COLO829 (cell line): ENCODE measurements at regions not wholly inside any gene's neighbourhood (a gene's known extent, or its start where the extent isn't known, plus 50 kb on each side); places are given as distances from the start of the nearest gene placed in this dataset.

Experiments used
- DNase-seq: peaks from one replicate; pipeline ENCODE4 v3.0.0; 2012; ENCODE audit warnings: low spot score

DNA sequence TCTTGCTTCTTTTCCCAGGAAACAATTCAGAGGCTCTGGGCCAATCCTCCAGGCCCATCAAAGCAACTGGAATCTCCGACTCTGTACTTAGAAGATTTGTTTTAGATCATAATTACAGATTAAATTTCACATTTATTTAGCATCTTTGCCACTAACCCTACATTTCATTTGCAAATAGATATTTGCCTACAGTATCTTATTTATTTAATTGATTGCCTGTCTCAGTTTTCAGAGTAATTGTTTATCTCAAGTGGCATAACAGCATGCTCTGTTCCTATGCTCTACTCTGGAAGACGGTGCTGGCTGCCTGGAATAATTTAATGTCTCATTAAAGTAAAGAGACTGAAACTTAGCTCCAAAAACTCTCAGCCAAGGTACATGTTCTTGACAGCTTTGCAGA, 213.4 kb downstream of the HNMT start:
- no peak for DNase-seq

DNA sequence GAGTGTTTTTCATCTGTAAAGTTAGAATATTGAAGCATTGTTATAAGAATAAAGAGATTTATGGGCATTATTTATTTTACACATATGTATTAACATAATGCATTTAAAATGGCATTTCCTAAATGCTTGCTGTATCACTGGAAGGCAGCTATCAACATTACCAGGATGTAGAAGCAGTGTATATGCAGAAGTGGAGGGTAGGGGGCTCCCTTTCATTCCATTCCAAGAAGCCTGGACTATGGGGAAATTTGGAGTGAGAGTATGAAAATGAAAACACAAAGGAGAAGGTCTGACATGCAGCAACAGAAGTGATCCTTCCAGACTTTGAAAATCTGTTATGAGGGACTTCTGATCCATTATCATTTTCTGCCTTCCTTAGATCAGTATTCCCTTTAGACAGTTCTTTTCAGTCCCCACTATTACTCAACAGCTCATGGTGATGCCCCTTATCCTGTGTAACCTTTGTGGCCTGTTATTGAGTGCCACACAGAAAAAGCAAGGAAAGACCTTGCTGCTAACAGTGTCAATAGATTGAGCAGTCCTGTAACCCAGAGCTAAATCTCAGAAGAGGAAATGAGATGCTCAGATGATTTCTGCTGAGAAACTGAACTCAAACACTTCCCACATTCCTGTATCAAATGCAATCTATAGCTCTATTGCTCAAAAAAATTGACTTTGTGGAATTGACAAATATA, 216.6 kb downstream of the HNMT start:
- DNase-seq, result no peak

DNA sequence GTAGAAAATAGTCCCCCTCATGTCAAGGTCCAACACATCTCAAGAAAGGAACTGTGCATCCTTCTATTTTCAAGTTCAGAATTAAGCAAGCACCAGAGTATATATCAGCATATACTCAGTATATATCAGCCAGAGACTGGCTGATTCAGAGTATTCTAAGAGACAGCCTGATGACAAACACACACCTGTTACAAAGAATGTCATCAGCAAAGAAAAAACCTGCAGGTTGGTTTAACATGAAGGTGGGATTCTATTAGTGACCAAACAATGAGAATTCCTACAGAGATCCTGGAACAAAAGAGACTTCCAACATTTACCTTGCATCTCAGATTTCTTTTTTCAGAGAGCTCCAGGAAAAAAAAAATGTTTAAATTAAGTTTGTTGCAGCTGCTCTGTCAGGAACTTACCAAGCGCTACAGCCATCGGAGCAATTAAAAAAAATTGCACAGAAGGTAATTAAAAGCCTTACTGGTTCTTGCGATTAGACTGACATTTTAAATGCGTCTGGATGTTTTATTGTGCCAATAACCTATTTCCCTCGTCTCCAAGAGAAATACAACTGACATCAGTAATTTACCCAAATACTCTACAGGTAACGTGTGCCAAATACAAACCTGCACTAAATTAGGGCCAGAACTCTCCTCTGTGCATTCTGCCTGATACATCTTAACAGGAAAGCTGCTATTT, 218.1 kb downstream of the HNMT start:
- DNase-seq, result no peak

DNA sequence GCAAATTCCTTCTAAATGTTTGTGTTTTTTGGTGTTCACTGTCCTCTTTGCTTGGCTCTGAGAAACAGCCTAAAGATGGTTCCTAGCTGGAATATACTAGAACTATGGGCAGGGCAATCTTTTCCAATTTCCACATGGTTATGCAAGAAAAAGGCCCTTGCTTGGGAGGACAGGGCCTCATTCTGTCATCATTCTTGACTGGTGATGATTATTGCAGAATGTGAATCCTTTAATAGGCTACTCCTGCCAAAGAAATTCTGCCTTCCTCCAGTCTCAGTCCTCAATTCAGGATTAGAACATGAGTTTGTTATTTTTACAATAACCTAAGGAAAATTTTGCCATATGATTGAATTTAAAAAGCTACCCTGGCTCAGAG, 218.7 kb downstream of the HNMT start:
- no peak for DNase-seq

DNA sequence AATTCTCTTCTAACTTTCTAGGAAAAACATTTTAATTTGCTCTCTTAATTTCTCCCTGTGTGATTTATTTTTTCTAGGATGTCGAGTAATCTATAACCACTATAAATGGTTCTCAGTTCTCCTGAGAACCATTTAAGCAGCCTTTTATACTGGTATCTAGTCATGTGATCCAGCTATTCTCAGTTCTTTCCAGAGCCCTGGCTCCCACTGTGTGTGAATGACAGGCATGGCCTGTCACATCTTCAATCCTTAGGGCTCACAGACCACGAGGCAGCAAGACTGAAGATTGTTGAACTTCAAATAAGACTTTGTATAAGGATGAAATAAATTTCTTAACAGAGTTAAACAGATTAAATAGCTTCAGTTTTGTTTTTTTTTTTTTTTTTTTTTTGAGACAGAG, 219.4 kb downstream of the HNMT start:
- DNase-seq, result peak; percentile 50

DNA sequence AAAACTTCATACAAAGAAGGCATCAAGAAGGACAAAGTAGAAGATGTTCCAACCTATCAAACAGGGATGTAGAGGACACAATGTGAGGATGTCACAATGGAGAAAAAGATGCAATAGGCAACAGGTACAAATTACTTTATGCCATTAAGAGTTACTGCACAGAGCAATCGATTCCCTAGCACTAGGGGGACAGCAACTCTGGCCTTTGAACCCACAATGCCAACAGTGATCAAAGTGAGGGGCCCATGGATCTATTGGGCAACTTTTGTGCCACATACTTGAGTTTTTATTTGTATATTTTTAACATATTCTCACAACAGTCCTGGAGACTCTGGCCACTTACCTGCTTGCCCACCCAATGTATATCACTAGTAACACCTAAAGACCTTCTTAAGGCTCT, 220.2 kb downstream of the HNMT start:
- no peak for DNase-seq

DNA sequence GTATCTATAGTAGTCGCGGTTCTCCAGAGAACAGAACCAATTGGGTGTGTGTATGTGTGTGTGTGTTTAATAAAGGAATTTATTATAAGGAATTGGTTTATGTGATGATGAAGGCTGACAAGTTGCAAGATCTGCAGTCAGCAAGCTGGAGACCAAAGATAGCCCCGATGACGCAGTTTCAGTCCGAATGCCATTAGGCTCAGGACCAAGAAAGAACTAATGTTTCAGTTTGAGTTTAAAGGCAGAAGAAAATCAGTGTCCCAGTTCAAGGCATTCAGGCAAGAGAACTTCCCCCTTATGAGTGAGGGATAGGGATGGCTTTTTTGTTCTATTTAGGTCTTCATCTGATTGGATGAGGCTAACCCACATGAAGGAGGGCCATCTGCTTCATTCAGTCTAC, 221.6 kb downstream of the HNMT start:
- no peak for DNase-seq

DNA sequence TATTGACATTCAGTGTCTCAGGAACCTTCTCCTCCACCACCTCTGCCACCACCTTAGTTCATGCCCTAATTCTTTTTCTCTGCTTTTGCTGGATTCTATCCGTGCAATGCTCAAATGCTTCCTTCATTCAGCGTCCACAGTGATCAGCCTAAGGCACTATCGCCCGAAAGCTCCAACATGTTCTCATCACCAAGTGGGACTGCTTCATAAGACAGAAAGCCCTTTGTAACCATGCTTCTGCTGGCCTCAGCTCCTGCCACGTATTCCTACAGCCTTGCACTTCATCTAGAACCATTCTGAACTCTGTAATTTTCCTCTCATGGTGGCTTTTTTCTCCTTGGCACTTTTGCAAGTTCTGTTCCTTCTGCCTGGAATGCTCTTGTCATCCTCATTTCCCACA, 222.9 kb downstream of the HNMT start:
- DNase-seq, result peak; percentile 70

DNA sequence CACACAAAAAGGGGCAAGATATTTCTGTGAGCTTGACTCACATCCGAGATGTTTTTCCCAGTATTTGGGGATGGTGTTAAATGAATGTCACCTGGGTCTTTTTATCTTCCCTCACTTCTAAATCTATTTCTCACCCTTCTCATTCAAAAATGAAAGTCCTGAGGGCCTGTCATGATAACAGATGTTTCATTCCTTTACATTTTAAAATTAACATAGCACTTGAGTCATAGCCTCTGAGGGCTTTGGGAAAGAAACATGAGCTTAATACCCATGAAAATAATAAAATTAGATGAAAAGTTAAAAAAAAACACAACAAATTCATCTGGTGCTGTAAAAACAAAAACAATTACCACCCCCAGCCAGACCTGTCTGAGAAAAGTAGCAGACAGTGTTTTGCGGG, 226.7 kb downstream of the HNMT start:
- DNase-seq, result no peak

DNA sequence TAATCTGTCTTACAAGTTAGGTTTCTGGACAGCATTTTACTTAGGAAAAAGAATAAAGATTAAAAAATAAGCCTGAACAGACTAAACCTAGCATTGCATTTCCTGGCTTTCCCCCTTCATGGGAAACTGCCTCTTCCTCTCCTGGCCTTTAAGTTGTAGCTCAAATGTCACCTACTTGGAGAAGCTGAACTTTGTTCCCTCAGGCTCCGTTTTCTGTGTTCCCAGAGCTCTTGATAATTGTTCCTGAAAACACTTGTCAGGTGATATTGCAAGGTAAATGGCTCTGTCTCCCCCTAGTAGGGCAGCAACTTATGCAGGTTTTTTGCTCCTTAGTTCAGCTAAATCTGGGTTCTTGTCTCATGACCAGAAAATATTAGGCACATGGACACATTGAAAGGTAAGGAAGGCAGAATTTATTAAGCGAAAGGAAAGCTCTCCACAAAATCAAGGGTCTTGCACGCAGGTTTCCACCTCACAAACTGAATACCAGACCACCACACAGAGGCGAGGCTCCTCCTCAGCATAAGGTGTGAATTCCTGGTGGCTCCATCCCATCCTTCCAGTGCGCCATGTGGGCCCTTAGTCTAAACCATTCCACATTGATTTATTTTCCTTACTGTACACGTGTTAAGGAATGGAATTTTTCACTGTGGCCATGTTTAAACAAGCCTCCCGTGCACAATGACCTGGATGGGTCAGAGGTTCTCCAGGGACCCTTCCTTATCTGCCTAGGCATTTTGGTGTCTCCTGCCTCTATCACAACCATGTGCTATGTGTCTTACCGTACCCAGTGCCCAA, 229.3 kb downstream of the HNMT start:
- no peak for DNase-seq

DNA sequence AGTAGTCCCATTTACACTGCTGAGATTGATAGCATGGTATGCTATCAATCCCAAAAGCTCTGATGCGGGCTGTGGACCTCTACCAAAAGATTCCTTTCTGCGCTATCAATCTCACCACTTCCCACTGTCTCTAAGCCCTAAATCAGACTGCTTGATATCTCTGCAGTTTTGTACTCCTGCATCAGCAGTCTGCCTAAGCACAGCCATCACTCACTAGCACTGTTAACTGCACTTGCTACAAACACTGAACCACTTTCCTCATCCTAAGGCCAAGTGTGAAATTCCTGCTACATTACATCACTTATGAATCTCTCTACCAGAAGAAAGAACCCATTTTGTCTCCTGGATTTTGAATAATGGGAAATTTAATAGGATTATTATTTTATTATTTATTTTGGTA, 237.0 kb downstream of the HNMT start:
- DNase-seq, result no peak

DNA sequence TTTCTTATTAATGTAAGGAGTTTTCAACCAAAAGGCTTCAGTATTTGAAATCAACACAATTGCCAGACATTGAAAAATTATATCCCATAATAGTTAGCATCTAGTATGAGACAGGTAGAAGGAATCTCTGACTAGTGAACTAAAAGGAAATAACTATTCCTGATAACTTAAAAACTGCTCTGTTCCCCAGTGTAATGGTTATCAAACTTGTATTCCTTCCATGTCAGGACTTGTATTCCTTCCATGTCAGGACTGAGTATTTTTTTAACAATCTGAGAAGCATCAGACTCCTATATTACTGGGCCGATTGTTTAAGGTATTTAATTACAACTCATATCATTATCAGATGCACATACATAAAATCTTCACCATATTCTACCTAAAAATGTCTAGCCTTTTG, 238.5 kb downstream of the HNMT start:
- no peak for DNase-seq

DNA sequence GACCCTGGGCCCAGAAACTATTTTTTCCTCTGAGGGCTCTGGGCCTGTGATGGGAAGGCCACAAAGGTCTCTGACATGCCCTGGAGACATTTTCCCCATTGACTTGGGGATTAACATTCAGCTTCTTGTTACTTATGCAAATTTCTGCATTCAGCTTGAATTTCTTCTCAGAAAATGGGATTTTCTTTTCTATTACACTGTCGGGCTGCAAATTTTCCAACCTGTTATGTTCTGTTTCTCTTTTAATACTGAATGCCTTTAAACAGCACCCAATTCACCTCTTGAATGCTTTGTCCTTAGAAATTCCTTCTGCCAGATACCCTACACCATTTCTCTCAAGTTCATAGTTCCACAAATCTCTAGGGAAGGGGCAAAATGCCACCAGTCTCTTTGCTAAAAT, 241.0 kb downstream of the HNMT start:
- DNase-seq, result no peak

DNA sequence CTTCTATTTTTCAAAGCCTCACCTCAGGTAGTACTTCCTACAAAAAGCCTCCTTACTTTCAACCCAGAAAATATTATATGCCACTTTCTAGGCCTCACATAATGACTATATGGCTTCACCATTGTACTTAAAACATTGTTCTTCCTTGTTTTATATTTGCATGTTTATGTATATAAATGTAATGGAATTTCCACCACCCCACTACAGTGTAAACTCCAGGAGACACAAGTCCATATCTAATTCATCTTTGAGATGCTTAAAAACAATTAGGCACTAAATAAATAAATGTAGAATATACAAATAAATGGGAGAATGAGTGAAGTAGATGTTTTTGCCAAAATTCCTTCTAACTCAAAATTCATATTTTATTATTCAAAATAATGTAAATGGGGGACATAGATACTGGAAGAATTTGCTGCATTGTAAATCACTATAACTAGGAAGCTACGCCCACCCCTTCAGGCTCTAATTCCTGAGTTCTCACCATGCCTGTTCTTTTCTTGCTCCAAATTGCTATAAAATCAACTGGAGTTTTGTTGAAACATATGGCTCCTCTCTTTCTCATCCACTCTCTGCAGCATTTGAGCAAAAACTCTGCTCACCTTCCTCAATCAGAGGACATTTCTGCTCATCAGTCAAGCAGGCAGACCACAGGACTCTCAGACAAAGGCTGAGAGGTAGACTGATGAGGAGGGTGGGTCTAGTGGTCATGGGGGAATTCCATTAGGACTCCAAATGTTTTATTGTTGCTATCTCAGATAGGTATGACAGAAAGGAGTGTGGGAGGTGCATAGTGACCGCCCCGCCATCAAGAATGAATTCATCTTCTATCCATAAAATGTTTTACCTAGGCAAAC, 243.0 kb downstream of the HNMT start:
- DNase-seq, result no peak

DNA sequence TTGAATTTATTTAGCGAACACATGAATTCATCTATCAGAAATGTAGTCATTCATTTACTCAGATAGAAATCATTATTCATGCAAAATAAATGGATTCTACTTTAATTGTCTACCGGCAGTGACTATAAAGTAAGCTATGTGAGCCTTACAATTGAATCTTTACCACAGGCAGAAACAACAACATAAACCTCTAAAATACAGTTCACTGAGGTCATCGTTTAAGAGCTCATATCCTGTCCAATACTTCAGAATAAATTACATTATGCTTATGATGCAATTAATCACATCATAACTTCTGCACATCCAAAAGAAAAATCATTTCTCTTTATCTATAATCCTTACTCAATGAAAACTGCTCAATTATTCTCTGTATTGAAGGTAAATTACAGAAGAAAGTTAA, 244.7 kb downstream of the HNMT start:
- peak; percentile 22 for DNase-seq

DNA sequence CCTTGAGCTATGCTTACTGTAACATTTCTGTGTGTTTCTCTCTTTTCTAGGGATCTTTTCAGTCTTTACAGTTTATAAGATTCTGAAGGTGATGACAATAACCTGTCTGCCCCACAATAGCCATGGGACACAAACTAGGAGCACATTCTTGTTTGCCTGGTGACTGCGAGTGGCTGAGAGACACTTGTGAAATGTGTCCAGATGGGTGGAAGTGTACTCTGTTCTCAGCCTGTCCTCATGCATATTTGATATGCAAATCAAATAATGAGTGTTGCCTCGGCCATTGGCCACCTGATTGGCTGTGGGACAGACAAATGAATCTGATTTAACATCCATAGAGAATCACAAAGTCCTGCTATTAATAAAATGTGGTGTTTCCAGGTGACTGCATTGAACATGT, 246.2 kb downstream of the HNMT start:
- DNase-seq, result no peak

DNA sequence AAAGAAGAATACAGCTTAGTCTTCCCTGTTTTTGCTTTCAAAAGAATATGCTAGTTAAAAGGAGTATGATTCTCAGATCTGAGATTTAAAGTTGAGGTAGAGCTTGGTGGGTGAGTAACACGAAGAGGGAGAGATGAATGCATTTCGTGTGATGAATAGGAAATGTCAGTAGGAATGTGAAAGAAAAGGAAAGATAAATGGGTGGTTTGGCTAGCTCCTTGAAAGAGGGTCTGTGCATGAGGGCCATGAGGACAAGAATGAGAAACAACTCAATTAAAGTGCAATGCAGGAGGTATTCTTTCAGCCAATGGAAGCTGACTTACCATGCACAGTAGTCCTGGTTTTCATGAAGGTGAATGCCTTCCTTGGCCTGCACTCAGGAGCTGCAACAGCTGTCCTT, 248.2 kb downstream of the HNMT start:
- DNase-seq, result no peak

DNA sequence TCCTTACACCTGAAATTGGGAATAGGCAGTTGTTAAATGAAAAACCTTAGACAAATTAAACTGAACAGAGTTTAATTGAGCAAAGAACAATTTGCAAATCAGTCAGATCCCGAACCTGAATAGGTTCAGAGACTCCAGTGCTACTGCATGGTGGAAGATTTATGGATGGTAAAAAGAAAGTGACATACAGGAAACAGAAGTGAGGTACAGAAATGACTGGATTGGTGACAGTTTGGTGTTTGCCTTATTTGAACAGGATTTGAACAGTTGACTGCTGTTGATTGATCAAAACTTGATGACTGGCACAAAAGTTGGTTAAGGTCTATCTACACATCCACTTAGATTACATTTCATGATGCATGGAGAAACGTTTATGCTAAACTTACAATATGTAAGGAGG, 248.8 kb downstream of the HNMT start:
- no peak for DNase-seq

DNA sequence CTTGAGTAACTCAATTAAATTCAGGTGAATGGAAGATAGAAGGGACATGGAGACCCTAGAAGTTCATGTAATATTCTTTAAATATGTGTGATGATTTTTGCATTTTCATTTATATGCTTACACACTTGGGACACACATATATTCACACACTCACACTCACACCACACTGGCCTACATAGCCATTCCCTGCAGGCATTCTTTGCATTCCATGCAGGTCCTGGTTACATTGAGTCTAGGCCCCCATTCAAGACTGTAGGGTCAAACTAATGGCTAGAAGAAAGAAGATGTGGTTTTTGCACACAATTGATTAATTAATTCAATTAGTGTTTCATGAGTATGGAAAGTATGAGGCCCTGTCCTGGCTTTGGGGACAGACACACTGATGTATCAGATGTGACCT, 249.4 kb downstream of the HNMT start:
- no peak for DNase-seq

DNA sequence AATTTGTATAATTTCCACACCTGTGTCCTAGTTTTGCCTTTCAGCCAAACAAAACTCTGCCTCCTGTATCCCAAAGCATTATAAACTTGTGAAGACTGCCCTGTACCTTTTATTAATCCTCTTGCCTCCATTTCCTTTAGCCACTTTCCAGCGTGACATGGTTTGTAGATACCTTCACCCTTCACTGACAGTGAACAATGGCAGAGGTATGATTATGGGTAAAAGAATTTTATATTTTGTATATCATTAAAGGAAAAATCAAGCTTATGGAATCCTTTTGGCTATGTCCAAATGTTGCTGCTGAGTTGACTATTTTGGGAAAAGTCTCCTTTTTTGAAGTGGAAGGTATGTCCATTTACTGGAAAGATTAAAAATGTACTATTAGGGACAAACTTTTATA, 251.7 kb downstream of the HNMT start:
- DNase-seq, result no peak

DNA sequence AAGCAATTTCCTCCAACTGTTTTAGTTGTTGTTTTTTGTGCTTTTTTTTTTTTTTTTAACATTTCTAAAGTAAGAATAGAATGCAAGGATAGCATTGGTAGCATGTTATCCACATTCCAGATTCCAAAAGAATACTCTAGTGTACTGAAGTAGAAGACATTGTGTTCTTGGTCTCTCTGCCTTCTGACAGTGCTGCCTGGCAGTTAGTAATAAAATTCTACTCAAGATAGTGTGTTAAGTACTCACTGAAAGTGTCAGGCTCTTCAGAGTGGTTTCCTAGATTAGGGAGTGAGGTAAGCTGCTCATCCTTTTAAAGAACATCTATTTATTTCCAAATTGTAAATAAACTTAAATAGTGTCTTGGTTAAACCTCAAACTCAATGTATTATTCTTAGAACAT, 253.7 kb downstream of the HNMT start:
- DNase-seq, result no peak

DNA sequence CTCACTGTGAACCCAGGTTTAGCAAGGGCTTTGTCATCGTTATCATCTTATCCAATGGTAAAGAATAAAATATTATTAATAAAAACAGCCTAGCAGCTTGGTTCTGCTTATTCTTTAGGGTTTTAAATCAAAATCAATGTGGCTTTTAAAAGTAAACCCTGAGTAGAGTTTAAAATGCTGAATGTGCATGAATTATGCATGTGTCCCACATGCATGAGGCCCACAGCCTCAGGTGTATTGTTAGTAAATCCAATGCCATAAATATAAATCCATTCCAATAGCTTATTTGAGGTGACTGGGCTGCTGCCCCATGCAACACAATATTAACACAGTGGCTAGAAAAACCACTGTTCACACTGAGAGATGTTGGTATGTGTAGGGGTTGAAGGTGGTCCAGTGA, 254.1 kb downstream of the HNMT start:
- no peak for DNase-seq
